ENCODE measurements at regions not wholly inside any gene's neighbourhood (a gene's known extent, or its start where the extent isn't known, plus 50 kb on each side); places are given as distances from the start of the nearest gene placed in this dataset.

GRCh38 chr10:64486901-64487300, 965.7 kb downstream of the REEP3 start:
- DNase-seq (no peak), ATAC-seq (no peak)
- CTCF ChIA-PET, result no interaction called here
- Mint-ChIP-seq H3K27ac (no peak overlapping the region), H3K4me1 (no peaks in the 10 kb centered on the region), H3K36me3 (no peaks in the 10 kb centered on the region), H3K9me3 (ENCODE audit: low read depth) (peaks cover 6% of the 10 kb centered on the region), H3K27me3 (no peaks in the 10 kb centered on the region), H3K4me3 (no peak overlapping the region)

DNA sequence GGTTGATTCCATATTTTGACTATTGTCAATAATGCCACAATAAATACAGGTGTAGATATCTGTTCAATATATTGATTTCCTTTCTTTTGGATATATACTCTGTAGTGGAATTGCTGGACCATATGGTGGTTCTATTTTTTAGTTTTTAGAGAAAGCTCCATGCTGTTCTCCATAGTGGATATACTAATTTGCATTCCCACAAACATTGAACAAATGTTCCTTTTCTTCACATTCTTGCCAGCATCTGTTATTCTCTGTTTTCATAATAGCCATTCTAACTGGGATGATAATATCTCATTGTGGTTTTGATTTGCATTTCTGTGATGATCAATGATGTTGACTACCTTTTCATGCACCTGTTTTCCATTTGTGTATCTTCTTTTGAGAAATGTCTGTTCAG, 973.7 kb downstream of the REEP3 start:
- no peak overlapping the region for H3K4me3 Mint-ChIP-seq
- no peaks in the 10 kb centered on the region for H3K27me3 Mint-ChIP-seq
- CTCF ChIA-PET, result no interaction called here
- H3K36me3 Mint-ChIP-seq, result no peaks in the 10 kb centered on the region
- ATAC-seq (no peak), DNase-seq (no peak)
- H3K27ac Mint-ChIP-seq, result no peak overlapping the region
- peaks cover 13% of the 10 kb centered on the region for H3K9me3 Mint-ChIP-seq (ENCODE audit: low read depth)
- H3K4me1 Mint-ChIP-seq, result no peaks in the 10 kb centered on the region

GRCh38 chr10:64497306-64497705, 976.1 kb downstream of the REEP3 start:
- Mint-ChIP-seq H3K36me3 (no peaks in the 10 kb centered on the region), H3K4me3 (no peak overlapping the region), H3K4me1 (no peaks in the 10 kb centered on the region), H3K27ac (no peak overlapping the region), H3K9me3 (ENCODE audit: low read depth) (peaks cover 16% of the 10 kb centered on the region), H3K27me3 (no peaks in the 10 kb centered on the region)
- CTCF ChIA-PET, result no interaction called here
- DNase-seq (no peak), ATAC-seq (no peak)

DNA sequence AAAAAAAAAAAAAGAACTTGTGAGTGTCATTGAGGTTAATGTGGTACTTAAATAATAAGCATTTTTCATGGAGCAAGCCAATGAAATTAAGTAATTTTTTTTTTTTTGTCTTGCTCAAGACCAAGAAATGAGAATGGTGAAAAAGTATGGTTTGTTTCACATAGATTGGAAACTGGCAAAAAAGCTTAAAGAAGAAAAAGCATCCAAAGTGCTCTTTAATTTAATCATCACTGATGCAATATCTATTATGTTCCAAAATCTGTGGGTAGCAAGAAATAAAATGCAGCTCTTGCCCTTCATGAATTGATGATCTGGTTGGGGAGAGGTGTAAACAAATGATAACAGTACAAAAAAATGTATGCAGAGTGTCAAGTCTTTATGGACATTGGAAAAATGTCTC, 980.6 kb downstream of the REEP3 start:
- Mint-ChIP-seq H3K9me3 (ENCODE audit: low read depth) (peaks cover 9% of the 10 kb centered on the region), H3K27me3 (no peaks in the 10 kb centered on the region), H3K27ac (no peak overlapping the region), H3K36me3 (no peaks in the 10 kb centered on the region), H3K4me1 (no peaks in the 10 kb centered on the region), H3K4me3 (no peak overlapping the region)
- CTCF ChIA-PET, result no interaction called here
- DNase-seq (no peak), ATAC-seq (no peak)

GRCh38 chr10:64502936-64503335, 981.7 kb downstream of the REEP3 start:
- Mint-ChIP-seq H3K27me3 (no peaks in the 10 kb centered on the region), H3K36me3 (no peaks in the 10 kb centered on the region), H3K9me3 (ENCODE audit: low read depth) (peaks cover 3% of the 10 kb centered on the region), H3K4me1 (no peaks in the 10 kb centered on the region), H3K4me3 (no peak overlapping the region), H3K27ac (no peak overlapping the region)
- CTCF ChIA-PET, result no interaction called here
- DNase-seq (no peak), ATAC-seq (no peak)

DNA sequence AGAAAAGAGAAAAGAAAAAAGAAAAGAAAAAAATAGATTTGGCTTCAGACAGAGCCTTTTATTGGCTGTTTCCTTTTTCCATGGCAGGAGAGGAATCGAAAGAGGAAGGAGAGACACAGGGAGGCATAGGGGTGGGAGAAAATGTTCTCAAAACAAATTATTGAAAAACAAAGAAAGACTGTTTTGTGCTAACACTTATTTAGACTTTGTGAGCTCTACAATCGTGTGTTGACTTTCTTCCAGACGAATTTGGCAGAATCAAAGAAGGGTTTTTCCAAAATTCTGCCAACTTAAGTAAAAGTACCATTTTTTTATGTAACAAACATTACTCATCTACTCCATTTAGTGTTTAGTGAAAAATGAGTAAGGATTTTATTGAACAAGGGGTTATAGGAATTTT, 982.2 kb downstream of the REEP3 start:
- Mint-ChIP-seq H3K27me3 (no peaks in the 10 kb centered on the region), H3K9me3 (ENCODE audit: low read depth) (peaks cover 3% of the 10 kb centered on the region), H3K36me3 (no peaks in the 10 kb centered on the region), H3K27ac (no peak overlapping the region), H3K4me1 (no peaks in the 10 kb centered on the region), H3K4me3 (no peak overlapping the region)
- DNase-seq, result no peak
- no peak for ATAC-seq
- CTCF ChIA-PET, result no interaction called here

DNA sequence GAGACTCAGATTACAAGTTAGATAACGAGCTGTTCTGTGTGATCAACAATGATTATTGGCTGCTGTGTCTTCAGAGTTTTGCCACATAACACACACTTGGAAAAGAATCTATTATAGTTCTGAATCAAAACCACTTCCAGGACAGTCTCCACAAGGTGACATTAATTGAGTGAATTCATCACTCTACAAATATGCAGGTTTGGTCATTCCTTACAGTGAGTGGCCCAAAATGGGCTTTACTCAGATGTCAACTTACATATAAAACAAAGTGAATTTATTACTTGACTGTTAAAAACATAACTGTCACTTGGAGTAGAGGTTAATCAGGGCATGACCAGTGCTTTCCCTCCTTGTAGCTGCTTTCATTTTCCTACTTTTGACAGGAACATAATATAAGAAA, 984.3 kb downstream of the REEP3 start:
- CTCF ChIA-PET, result no interaction called here
- Mint-ChIP-seq H3K36me3 (no peaks in the 10 kb centered on the region), H3K27ac (no peak overlapping the region), H3K9me3 (ENCODE audit: low read depth) (peaks cover 3% of the 10 kb centered on the region), H3K4me3 (no peak overlapping the region), H3K4me1 (no peaks in the 10 kb centered on the region), H3K27me3 (no peaks in the 10 kb centered on the region)
- DNase-seq (no peak), ATAC-seq (no peak)

- no peak overlapping the region for H3K4me3 Mint-ChIP-seq
- no peak for ATAC-seq
- no peak overlapping the region for H3K27ac Mint-ChIP-seq
These were observed 985.8 kb downstream of the REEP3 start for GRCh38 chr10:64506963-64507362.

GRCh38 chr10:64507651-64508028, 986.4 kb downstream of the REEP3 start:
- Mint-ChIP-seq H3K4me3 (no peak overlapping the region), H3K4me1 (no peaks in the 10 kb centered on the region), H3K36me3 (no peaks in the 10 kb centered on the region), H3K27ac (no peak overlapping the region), H3K9me3 (ENCODE audit: low read depth) (no peaks in the 10 kb centered on the region), H3K27me3 (no peaks in the 10 kb centered on the region)
- ATAC-seq, result no peak
- no peak for DNase-seq
- CTCF ChIA-PET, result no interaction called here

More at GRCh38 chr10:64506963-64507362, 985.8 kb downstream of the REEP3 start:
- Mint-ChIP-seq H3K9me3 (ENCODE audit: low read depth) (peaks cover 2% of the 10 kb centered on the region), H3K27me3 (no peaks in the 10 kb centered on the region), H3K4me1 (no peaks in the 10 kb centered on the region), H3K36me3 (no peaks in the 10 kb centered on the region)
- CTCF ChIA-PET, result no interaction called here
- DNase-seq, result no peak

DNA sequence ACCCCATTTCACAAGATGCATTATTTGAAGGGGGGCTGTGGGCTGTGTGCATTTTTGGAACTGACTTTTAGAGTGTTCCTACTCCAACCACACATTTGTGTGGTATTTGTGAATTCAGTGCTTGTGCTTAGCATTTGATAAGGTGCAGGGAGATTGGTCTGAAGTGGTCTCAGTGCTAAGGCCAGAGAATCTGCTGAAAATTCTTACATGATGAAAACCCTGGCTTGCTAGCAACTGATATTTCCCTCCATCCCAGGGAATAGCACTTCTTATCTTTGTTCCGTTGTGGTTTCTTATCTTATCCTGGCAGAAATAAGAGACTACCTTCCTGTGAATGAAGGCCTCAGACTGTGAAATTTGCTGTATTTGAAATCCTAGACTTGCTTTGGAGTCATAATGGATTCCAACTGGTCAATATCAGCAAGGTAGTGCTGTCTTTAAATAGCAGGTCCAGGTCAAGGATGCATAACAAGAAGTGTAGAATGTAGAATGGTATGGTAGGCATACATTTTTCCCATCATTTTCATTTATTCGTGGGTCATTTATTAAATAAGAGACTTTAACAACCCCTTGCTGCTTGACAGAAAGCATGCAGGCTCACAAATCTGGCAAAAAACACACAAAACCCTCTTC, 986.9 kb downstream of the REEP3 start:
- no peaks in the 10 kb centered on the region for H3K36me3 Mint-ChIP-seq
- no peaks in the 10 kb centered on the region for H3K9me3 Mint-ChIP-seq (ENCODE audit: low read depth)
- no peak overlapping the region for H3K4me3 Mint-ChIP-seq
- H3K27me3 Mint-ChIP-seq, result no peaks in the 10 kb centered on the region
- H3K4me1 Mint-ChIP-seq, result no peaks in the 10 kb centered on the region
- H3K27ac Mint-ChIP-seq, result no peak overlapping the region
- no peak for ATAC-seq
- DNase-seq, result no peak
- CTCF ChIA-PET, result no interaction called here

GRCh38 chr10:64515970-64516699, 994.9 kb downstream of the REEP3 start:
- DNase-seq, result no peak
- ATAC-seq, result no peak
- Mint-ChIP-seq H3K36me3 (no peaks in the 10 kb centered on the region), H3K4me3 (no peak overlapping the region), H3K27ac (no peak overlapping the region), H3K27me3 (no peaks in the 10 kb centered on the region), H3K4me1 (no peaks in the 10 kb centered on the region), H3K9me3 (ENCODE audit: low read depth) (no peaks in the 10 kb centered on the region)
- CTCF ChIA-PET, result no interaction called here

DNA sequence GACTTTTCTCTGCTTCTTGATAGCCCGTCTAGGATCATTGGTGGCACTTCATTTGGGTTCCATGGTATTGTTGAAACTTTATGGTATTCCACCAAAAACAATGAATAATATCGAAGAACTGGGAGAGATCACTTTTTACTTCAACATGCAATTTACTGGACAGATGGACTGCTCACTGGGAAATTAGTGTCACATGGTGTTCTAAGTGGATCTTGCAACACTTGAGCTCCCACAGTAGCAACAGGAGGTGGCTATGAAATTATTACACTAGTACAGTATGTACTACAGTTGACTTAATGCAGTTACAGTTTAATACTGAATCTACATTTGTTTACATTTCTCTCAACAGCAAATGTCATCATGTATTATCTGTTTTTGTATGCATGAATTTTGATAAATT, 997.3 kb downstream of the REEP3 start:
- no peaks in the 10 kb centered on the region for H3K9me3 Mint-ChIP-seq (ENCODE audit: low read depth)
- CTCF ChIA-PET, result no interaction called here

GRCh38 chr10:64519427-64519826, 998.2 kb downstream of the REEP3 start:
- H3K27me3 Mint-ChIP-seq, result no peaks in the 10 kb centered on the region
- H3K27ac Mint-ChIP-seq, result no peak overlapping the region
- CTCF ChIA-PET, result no interaction called here
- ATAC-seq, result no peak
- H3K4me3 Mint-ChIP-seq, result no peak overlapping the region
- DNase-seq, result no peak
- no peaks in the 10 kb centered on the region for H3K9me3 Mint-ChIP-seq (ENCODE audit: low read depth)
- H3K36me3 Mint-ChIP-seq, result no peaks in the 10 kb centered on the region
- H3K4me1 Mint-ChIP-seq, result no peaks in the 10 kb centered on the region

More for the DNA sequence above, 997.3 kb downstream of the REEP3 start:
- no peaks in the 10 kb centered on the region for H3K36me3 Mint-ChIP-seq
- no peak overlapping the region for H3K27ac Mint-ChIP-seq
- H3K27me3 Mint-ChIP-seq, result no peaks in the 10 kb centered on the region
- DNase-seq (no peak), ATAC-seq (no peak)
- H3K4me3 Mint-ChIP-seq, result no peak overlapping the region
- H3K4me1 Mint-ChIP-seq, result no peaks in the 10 kb centered on the region

GRCh38 chr10:64519831-64520230, 998.6 kb downstream of the REEP3 start:
- ATAC-seq, result no peak
- no peaks in the 10 kb centered on the region for H3K9me3 Mint-ChIP-seq (ENCODE audit: low read depth)
- no peak overlapping the region for H3K4me3 Mint-ChIP-seq
- CTCF ChIA-PET, result no interaction called here
- no peaks in the 10 kb centered on the region for H3K36me3 Mint-ChIP-seq
- no peak for DNase-seq
- no peaks in the 10 kb centered on the region for H3K4me1 Mint-ChIP-seq
- H3K27me3 Mint-ChIP-seq, result no peaks in the 10 kb centered on the region
- H3K27ac Mint-ChIP-seq, result no peak overlapping the region

All from activated CD8-positive, alpha-beta memory T cell treated with anti-CD3 and anti-CD28 coated beads, Interleukin-2, amount 10 ng/mL, durations not matched to agents 7 days and 5 days (primary cell).